HG03469 (cell line): ENCODE measurements at regions not wholly inside any gene's neighbourhood (a gene's known extent, or its start where the extent isn't known, plus 50 kb on each side); places are given as distances from the start of the nearest gene placed in this dataset.

Source experiments
- ATAC-seq: cut with Tn5 transposase; IDR thresholded peaks from one replicate; pipeline ENCODE4 v1.9.1; 2021; ENCODE audit warnings: mild to moderate bottlenecking, moderate library complexity, moderate number of reproducible peaks; ENCODE audit not compliant: unreplicated experiment

DNA sequence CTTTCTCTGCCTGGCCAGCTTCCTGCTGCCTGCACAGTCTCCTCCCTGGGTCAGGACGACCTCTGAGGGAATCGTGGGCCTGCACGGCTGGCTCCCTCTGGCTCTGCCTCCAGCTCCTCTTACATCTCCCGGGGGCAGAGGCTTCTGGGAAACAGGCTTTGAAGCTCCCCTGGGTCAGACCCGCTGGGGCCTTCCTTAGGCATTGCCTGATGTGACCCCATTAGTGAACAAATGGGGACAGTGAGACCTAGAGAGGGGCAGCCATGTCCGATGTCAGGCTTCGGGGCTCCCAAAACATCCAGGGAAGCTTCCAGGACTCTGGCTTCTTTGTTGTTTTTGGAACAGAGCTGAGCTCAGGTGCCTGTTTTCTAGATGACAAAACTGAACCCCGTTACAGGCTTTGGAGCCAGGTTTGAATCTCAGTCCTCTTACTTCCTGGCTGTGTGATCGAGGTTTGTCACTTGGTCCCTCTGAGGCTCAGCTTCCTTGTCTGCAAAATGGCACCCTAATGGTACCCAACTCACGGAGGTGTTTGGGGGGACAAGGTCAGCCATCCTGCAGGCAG, 94.3 kb downstream of the CEBPB start:
- ATAC-seq, result no peak

DNA sequence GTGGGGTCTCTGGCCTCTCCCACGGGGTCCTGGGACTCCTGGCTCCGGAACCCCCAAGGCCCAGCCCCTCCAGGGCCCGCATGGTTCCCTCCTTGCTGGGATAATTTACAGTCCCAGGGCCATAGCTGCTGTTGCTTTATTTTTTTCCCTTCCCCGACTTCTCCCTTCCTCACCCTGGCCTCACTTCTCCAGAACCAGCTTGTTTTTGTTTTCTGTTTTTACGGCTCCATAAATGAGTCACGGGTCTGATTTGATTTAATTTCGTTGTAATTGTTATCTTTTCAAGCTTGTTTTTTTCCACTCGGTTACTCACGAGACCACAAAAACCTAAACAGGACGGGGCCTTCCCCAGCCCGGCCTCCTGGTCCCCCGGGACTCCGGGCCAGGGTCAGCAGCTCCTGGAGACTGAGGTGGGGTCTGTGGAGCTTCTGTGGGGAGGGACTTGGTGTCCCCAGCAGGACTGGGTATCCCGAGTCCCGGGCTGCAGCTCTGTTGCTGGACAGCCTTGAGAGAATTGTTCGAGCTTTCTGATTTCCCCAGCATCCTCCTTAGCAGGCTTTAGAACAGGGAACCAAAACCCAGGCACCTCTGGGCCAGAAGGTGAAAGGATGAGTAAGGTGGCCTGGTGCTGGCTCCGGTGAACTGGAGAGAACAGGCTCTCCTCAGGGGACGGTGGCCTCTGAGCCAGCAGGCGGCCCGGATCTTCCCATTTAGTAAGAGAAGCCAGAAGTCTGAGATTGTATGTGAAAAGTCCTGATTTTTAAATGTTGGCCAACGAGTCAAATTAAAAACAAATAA, 94.9 kb downstream of the CEBPB start:
- ATAC-seq, result no peak

DNA sequence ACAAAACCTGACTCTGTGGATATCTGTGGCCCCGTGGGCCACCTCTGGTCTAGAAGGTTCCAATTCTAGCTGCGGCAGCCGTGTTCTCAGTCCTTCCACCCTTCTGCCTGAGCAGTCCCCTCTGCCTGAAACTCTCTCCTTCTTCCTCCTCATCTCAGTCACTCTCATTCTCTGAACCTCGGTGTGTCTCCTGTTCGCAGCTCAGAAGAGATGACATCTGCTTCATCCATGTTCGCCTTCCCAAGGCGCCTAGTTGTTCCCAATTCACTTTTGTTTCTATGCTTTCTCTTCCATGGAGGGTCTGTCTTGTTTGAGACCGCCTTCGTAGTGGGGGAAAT, 95.5 kb downstream of the CEBPB start:
- ATAC-seq, result no peak

DNA sequence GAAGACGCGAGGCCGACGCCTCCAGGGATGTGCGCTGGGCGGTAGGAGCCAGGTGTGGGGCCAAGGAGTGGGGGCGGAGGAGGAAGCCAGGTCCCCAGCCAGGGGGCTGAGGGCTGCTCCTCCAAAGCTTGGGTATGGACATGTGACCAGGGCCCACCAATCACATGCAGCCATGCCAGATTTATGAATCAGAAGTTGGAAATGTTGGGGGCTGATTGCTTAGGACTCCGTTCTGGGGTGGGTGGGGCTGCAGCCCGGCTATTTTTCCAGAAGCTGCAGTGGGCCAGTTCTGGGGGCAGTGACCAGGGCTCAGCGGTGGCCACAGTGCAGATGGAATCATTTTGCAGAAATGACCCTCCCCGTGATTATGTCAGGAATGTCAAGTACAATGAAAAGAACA, 96.0 kb downstream of the CEBPB start:
- ATAC-seq, result no peak

DNA sequence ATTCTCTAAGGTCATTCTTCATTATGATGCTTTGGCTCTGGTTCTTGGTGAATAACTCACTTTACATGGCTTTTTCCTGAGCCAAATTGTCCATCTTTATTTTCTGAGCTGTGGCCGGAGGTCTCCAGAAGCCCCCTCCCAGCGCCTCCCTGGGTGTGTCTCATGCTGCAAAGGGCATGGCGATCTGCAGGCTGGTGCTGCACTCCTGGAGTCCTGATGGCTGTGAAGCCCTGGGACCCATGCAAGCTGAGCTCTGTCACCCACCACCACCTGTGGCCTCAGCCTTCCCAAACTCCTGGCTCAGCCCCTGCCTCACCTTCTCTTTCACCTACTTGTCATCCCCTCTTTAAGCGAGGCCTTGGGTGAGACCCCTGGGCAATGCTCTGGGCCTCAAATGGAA, 96.9 kb downstream of the CEBPB start:
- no peak for ATAC-seq

DNA sequence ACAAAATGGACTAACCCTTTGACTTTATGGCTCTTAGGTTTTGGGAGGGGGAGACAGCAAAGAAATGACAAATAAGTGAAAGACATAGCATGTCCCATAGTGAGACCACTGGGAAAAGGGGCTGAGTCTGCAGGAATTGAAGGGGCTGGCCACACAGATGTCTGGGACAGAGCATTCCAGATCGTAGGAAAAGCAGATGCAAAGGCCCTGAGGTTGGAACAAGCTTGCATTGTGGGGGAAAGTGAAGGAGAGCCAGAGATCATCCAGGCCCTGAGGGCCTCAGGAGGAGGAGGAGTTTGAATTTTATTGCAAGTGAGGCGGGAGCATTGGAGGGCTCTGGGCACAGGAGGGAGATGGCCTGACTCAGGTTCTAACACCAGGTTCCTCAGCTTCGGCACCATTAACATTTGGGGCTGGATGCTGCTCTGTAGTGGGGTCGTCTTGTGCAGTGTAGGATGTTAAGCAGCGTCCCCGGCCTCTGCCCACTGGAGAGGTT, 97.5 kb downstream of the CEBPB start:
- ATAC-seq, result no peak

DNA sequence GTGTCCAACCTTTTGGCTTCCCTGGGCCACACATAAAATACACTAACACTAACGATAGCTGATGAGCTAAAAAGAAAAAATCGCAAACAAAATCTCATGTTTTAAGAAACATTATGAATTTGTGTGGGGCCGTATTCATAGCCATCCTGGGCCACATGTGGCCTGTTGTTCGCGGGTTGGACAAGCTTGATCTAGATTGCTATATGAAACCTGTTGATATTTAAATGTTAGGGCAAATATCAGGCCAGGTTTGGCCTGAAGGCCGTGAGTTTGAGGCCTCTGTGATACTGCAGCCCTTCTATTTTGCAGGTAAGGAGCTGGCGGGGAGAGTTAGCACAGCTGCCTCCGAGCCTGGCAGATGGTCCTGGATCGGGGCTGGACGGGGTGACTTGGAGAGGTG, 99.0 kb downstream of the CEBPB start:
- no peak for ATAC-seq

DNA sequence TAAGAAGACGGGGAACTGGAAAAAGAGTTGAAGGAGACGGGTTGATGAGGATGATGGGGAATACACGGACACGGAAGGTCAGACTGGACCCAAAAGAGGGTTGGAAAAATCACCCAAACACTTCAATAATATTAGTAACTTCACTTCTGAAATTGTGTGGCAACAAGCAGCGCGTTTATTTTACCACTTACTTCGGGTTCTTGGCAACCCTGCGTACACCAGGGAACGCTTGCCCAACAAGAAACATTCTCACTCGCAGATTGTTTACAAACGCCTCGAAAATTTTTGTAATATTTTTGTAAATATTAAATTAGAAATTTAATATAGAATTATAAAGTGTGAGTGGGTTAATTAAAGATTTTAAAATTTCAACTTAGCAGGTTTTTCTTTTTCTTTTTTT, 99.5 kb downstream of the CEBPB start:
- no peak for ATAC-seq

DNA sequence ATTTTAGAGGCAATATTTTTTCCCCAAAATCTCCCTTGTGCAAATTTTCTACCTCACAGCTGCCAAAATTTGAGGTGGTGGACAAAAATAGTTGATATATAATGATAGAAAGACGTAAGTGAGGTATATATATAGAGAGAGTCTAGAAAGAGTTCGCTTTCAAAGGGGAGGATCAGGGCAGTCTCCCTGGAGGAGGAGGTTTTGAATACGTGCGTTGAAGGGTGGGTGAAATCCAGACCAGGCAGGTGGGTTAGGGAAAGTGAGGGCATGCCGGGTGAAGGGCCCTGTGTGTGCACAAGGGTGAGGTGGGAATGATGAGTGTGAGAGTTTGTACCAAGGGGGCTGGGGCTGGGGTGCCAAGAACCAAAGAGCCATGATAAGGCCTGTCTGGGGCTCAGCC, 100.2 kb downstream of the CEBPB start:
- ATAC-seq, result no peak

DNA sequence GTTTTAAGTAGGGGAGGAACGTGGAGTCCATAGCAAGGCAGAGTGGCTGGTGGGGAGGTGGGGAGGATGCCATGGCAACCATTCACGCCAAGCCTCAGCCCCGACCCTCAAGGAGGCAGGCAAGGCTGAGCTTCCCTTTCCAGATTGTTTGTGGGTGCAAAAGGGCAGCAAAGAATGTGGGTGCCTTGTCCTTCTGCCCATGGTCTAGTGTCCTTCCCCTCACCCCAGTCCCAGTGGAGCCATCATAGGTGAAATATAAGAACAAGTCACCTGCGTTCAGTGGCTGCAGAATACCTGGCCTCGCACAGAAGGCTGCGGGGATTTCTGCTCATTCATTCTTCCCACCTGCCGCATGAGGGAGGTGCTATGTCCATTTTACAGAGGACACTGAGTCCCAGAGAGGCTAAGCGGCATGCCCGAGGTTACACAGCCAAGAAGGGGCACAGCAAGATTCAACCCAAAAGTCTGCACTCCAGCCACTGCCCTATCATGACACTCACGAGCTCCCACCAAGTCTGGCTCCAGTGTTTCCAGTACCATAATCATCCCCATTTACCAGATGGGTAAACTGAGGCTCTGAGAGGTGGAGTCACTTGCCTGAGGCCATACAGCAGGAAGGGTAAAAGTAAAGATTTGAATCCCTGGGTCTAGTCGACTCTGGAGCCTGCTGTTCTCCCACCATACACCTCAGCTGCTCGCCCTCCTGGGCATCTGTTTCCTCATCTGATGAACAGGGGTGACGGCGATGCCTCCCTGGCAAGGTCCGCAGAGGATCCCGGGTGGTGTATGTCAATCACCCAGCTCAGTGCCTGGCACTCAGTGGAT, 100.8 kb downstream of the CEBPB start:
- no peak for ATAC-seq

DNA sequence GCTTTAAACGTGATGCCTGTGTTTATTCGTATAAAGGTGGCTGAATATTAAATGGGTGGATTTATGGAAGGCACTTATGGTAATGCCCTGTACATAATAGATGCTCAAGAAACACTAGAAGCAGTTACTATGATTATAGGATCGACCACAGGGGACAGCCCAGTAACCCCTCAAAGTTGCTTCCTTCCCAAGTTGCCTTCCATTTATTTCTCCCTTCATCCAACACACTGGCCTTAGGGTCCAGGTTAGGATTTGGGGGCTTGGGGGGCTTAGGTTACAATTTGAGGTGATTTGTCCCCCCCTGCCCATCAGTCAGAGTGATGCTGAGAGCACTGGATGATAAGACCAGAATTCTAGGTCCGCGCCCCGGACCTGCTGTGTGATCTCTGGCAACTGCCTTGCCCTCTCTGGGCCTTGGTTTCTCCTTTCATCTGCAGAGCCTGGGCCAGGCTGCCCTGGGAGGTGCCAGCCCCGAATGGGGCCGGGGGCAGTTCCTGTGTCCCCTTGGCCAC, 101.5 kb downstream of the CEBPB start:
- no peak for ATAC-seq

DNA sequence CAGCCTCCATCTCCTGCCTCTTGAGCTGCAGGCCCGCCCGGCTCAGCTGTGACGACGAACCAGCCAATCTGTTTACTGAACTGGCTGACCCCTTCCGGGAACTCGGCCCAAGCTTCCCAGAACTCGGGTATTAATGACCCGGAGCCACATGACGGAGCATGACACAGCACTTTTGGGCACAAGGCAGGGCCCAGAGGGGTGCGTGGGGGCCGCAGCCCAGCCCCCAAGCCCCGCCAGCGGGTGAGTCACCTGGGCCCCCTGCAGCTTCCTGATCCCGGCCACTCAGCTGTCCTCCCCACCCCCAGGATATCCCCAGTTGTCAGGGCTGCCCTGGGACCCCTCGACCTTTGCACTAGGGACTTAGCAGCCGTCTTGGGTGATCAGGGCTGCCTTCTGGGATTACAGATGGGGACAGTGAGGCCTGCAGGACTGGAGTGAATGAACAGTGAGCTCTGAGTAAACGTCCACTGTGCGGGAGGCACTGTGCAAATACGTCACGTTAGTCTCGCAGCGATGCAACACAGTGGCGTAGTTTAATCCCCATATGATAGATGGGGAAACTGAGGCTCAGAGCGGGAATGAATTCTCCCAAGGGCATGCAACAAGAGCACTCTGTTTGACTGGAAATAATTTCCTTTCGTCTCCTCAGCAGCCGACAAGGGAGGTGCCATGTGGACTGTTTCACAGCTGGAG, 102.1 kb downstream of the CEBPB start:
- ATAC-seq, result no peak

DNA sequence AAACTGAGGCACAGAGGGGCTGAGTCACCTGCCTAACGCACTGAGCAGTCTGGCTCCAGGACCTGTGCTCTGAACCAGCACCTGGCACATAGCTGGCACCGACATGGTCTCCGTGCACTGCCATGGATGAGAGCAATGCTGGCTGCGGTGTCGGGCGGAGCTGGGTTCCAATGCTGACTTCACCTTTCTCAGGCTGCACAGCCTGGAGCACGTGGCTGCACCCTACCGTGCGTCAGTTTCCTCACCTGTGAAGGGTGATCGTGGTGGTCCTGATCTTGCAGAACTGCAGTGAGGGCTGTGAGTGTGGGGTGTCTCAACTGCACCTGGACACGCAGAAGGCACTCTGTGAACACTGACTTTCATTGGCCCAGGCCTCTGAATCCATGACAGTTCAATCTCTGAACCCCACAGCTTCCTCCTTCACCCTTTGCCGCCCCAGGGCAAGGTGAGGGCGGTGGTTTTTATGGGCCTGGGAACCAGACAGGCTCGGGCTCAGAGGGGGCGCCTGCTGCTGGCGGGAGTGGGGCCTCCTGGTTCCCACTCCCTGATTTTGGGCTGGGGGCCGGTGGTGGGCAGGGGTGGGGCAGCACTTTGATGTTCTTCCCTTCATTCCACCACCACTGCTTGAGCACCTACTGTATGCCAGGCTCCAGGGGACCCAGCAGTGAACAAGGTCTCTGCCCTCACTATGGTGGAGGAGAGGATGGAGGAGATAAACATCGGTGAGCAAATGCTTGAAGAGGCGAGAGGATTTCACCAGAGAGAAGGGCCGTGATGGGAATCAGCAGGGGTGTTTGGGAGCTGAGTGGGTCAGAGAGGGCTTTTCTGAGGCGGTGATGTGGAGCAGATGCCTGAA, 102.9 kb downstream of the CEBPB start:
- no peak for ATAC-seq

DNA sequence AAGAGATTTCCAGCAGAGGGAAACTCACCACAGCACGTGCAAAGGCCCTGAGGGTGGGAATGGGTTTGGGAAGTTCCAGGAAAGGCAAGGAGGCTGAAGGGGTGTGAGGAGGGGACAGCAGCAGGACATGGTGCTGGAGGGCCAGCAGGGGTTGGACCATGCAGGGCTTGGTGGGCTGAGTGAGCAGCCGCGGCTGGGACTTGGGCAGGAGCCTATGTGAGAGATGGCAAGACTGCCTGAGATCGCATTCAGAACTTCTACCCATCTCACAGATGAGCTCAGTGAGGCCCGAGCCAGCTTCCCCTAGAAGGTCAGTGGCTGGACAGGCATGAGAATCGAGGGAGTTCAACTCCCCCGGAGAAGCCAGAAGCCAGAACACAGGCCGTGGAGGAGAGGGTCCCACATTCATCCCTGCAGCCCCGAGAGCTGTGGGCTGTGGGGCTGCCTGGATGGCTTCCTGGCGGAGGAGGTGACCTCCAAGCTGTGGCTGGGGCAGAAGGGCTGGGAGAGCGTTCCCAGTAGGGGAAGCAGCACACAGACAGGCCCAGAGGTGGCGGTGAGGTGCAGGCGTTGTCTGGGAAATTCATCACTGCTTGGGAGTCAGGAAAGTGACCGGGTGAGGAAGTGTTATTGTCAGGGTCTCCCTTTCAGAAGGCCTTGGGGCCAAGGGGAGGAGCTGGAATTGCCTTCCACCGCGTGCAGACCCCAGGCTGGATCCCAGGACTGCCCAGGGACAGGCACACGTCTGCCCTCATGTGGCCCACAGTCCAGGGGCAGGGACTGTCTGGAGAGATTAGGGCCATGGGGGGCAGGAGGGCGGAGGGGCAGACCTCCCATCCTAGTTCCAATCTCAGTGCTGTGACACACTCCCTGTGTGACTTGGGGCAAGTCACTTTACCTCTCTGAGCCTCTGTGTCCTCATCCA, 103.8 kb downstream of the CEBPB start:
- ATAC-seq, result no peak

DNA sequence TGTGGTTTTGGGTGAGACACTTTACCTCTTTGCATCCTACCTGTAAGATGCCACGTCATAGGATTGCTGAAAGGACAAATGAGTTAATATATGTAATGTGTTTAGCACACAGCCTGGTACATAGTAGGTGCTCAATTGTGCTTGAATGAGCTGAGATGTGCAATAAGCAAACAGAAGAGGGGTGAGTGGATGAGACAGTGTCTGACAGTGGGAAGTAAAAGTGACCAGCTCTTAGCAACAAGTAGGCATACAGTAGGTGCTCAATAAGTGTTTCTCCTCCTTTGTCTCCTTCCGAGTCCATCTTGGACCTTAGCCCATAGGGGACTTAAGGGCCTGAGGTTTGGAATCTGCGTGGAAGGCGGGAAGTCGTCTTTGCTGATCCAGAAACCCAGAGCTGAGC, 104.7 kb downstream of the CEBPB start:
- no peak for ATAC-seq

DNA sequence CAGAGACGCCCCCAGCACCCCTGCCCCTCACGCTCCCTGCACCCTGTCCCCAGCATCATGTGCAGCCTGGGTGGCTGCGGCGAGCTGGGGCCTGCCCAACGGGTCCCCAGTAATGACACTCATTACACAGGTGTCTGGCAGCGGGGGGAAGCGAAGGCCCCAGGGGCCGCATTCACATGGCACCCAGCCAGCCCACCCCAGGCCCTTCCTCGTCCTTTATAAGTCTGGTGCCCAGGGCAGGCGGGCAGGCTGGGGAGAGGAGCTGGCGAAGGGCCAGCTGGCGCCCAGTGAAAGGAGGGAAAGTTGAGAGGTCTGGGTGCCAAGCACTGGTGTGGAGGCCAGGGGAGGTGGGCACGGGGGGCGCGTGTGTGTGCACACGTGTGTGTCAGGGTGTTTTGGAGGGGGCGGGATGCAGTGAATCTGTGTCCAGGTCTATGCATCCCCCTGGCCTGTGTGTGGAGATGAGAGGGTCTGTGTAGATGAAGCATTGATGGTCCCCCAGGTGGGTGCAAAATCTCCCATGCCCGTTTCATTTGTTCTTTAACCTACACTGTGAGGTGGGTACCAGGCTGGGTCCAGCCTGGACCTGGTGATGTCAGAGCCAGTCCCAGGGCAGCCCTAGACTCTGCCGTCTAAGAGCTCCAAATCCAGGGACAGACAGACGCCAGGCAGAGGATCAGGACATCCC, 105.3 kb downstream of the CEBPB start:
- no peak for ATAC-seq

DNA sequence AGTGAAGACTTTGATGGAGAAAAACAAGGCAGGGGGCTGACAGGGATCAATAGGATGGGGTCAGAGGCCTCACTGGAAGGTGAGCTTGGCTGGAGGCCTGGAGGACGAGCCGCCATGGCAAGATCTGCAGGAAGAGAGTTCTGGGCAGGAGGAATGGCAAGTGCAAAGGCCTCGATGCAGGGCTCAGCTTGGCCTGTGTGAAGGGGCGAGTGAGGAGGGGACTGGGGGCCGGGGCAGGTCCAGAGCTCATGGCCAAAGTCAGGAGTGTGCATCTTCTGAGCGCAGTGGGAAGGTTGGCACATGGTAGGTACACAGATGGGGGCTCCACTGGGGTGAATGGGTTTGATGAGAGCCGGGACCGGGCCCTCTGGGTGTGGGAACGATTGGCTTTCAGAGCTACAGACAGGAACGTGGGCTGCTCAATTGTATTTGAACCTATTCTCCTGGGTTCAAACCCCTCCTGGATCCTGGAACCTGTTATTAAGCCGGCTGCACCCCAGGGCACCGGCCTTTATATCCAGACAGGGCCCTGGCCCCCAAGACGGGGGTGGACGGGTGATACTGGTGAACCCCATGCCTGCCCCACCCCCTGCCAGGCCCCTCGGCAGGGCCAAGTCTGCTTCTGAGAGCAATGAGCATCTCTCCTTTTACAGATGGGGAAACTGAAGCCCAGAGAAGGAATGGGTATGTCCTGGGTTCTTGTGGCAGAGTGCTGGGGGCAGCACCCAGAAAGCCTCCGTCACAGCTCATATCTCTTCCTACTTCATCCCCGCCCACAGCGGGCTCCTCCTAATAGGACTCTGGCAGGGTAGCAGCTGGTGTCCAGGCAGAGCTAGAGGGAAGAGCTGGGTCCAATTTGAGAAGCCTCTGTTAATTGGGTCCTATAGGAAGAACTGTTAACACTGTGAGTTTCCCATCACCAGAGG, 106.1 kb downstream of the CEBPB start:
- ATAC-seq, result no peak
